Astrocyte of the cerebellum (primary cell): ENCODE measurements at regions not wholly inside any gene's neighbourhood (a gene's known extent, or its start where the extent isn't known, plus 50 kb on each side); places are given as distances from the start of the nearest gene placed in this dataset.
"Not testable (repeated sequence)": the region's sequence is repeated elsewhere in the genome, so short reads cannot be mapped to it uniquely, and the experiment has no call there.

Source experiments
- DNase-seq: peaks from one replicate; pipeline ENCODE4 v3.0.0-alpha.2; 2011; ENCODE audit warnings: low read depth
- H3K4me3 ChIP-seq: 2 replicates; pipeline ENCODE4 v1.5.1; 2011; ENCODE audit warnings: mild to moderate bottlenecking, low read depth, low read length, moderate library complexity
- in situ Hi-C: cut with HindIII; loops from 2 replicates; pipeline ENCODE4 v1.10.0; 2017; ENCODE audit warnings: low sequenced_read_pairs
- TF ChIP-seq, protein P1 (sequence below): IDR thresholded peaks from 2 replicates; pipeline ENCODE4 v1.5.1; 2012; ENCODE audit warnings: low read length, low read depth, moderate library complexity, mild to moderate bottlenecking; ENCODE audit errors: missing control alignments

GRCh38 chr2:8346208-8346607, 335.6 kb upstream of the ID2 start:
- in situ Hi-C loops = no loop called here
- no peak for DNase-seq
- H3K4me3 ChIP-seq = no peak overlapping the region
- TF ChIP-seq, protein P1, sequence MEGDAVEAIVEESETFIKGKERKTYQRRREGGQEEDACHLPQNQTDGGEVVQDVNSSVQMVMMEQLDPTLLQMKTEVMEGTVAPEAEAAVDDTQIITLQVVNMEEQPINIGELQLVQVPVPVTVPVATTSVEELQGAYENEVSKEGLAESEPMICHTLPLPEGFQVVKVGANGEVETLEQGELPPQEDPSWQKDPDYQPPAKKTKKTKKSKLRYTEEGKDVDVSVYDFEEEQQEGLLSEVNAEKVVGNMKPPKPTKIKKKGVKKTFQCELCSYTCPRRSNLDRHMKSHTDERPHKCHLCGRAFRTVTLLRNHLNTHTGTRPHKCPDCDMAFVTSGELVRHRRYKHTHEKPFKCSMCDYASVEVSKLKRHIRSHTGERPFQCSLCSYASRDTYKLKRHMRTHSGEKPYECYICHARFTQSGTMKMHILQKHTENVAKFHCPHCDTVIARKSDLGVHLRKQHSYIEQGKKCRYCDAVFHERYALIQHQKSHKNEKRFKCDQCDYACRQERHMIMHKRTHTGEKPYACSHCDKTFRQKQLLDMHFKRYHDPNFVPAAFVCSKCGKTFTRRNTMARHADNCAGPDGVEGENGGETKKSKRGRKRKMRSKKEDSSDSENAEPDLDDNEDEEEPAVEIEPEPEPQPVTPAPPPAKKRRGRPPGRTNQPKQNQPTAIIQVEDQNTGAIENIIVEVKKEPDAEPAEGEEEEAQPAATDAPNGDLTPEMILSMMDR = no peak

DNA sequence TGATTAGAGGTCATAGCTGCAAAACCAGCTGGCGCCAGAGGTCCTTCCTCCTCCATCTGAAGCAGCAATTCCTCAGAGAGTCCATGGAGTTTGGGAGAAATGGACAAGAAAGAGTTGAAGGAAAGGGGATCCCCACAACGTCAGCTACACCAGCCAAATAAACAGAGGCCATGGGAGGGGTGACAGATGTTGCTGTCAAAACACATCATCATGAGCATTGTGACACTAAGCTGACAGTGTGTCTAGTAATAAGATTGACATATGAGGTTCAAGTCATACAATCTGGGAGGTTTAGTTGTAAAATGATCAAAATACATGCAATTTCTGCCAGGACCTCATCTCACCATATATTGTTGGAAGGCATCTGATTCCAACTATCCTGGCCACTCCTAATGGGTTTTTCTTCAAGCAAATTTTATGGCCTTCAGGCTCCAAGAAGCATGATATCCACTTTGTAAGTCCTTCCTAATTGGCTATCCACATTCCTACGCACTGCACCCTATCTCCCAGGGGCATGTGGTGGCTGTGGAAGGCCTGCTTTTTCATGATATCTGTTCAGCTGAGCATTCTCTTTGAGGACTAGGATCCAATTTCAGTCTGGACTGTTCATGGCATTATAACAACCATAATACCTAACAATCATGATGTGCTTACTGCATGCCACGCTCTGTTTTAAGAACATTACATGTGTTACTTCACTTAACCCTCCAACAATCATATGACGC, 335.0 kb upstream of the ID2 start:
- in situ Hi-C loops = no loop called here
- DNase-seq = no peak

DNA sequence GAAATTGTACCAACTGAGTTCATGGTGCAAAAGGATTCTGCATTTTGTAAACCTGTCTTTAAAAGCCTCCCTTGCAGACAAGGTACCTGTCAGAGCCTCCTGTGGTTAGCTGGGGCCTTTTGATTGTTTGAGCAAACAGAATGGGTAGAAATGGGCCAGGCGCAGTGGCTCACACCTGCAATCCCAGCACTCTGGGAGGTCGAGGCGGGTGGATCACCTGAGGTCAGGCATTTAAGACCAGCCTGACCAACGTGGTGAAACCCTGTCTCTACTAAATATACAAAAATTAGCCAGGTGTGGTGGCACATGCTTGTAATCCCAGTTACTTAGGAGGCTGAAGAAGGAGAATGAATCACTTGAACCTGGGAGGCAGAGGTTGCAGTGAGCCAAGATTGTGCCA, 332.9 kb upstream of the ID2 start:
- in situ Hi-C loops, H3K4me3 ChIP-seq, DNase-seq: not testable (repeated sequence)

More for the DNA sequence above, 335.0 kb upstream of the ID2 start:
- no peak overlapping the region for H3K4me3 ChIP-seq
- TF ChIP-seq, protein P1 = no peak

- no peak for DNase-seq
- no peak overlapping the region for H3K4me3 ChIP-seq
- in situ Hi-C loops = no loop called here
- TF ChIP-seq, protein P1 = no peak
Observed at GRCh38 chr2:8352296-8352695, 329.6 kb upstream of the ID2 start.

- TF ChIP-seq, protein P1 = no peak
- no peak for DNase-seq
- in situ Hi-C loops = no loop called here
Observed at GRCh38 chr2:8352989-8353388, 328.9 kb upstream of the ID2 start.

GRCh38 chr2:8355102-8355859, 326.6 kb upstream of the ID2 start:
- DNase-seq = no peak
- in situ Hi-C loops = no loop called here
- TF ChIP-seq, protein P1 = no peak
- H3K4me3 ChIP-seq = no peak overlapping the region

More at GRCh38 chr2:8352989-8353388, 328.9 kb upstream of the ID2 start:
- no peak overlapping the region for H3K4me3 ChIP-seq
